HG03342 (cell line): ENCODE measurements at regions not wholly inside any gene's neighbourhood (a gene's known extent, or its start where the extent isn't known, plus 50 kb on each side); places are given as distances from the start of the nearest gene placed in this dataset.
"Not testable (repeated sequence)": the region's sequence is repeated elsewhere in the genome, so short reads cannot be mapped to it uniquely, and the experiment has no call there.

Experiments used
- ATAC-seq: cut with Tn5 transposase; IDR thresholded peaks from one replicate; pipeline ENCODE4 v1.9.1; 2021; ENCODE audit warnings: mild to moderate bottlenecking, moderate library complexity; ENCODE audit not compliant: unreplicated experiment

- no peak for ATAC-seq
These were observed 51.0 kb upstream of the RCBTB2 start for GRCh38 chr13:48583859-48584311.

GRCh38 chr13:48585456-48585840 lies 52.6 kb upstream of the RCBTB2 start:
- no peak for ATAC-seq

GRCh38 chr13:48586591-48587103 lies 53.8 kb upstream of the RCBTB2 start:
- peak; percentile 41 for ATAC-seq

GRCh38 chr13:48588120-48588519 lies 55.2 kb upstream of the RCBTB2 start:
- no peak for ATAC-seq

GRCh38 chr13:48590141-48590901 lies 57.4 kb upstream of the RCBTB2 start:
- no peak for ATAC-seq

- ATAC-seq = not testable (repeated sequence)
These were observed 58.4 kb upstream of the RCBTB2 start for GRCh38 chr13:48591124-48591872.

- no peak for ATAC-seq
These were observed 59.2 kb upstream of the RCBTB2 start for GRCh38 chr13:48591889-48592687.

GRCh38 chr13:48592688-48593049 lies 59.8 kb upstream of the RCBTB2 start:
- ATAC-seq = no peak

GRCh38 chr13:48593536-48593935 lies 60.2 kb upstream of the CYSLTR2 start:
- ATAC-seq = no peak

GRCh38 chr13:48594096-48594815 lies 59.5 kb upstream of the CYSLTR2 start:
- ATAC-seq = no peak

GRCh38 chr13:48595431-48596429 lies 58.0 kb upstream of the CYSLTR2 start:
- ATAC-seq = peak; percentile 67

- no peak for ATAC-seq
These were observed 53.1 kb upstream of the CYSLTR2 start for GRCh38 chr13:48600374-48601364.

GRCh38 chr13:48602296-48603016 lies 51.3 kb upstream of the CYSLTR2 start:
- no peak for ATAC-seq

GRCh38 chr13:48603375-48603774 lies 50.4 kb upstream of the CYSLTR2 start:
- no peak for ATAC-seq
